Keratinocyte (primary cell): ENCODE measurements at regions not wholly inside any gene's neighbourhood (a gene's known extent, or its start where the extent isn't known, plus 50 kb on each side); places are given as distances from the start of the nearest gene placed in this dataset.

Experiments used
- DNase-seq: peaks from one replicate; pipeline ENCODE4 v3.0.0-alpha.2; 2011; ENCODE audit warnings: low read depth, missing footprints, low spot score
- FAIRE-seq: peaks from 2 replicates; lab custom pipeline; 2011; peaks lifted over from hg19 to GRCh38; lab: Jason Lieb, UNC
- H2AFZ ChIP-seq: 2 replicates; pipeline ENCODE4 v1.6.0; 2012; ENCODE audit warnings: low read length, control low read depth, inconsistent platforms; ENCODE audit not compliant: control insufficient read depth
- H3K27ac ChIP-seq: 2 replicates; pipeline ENCODE4 v1.5.1; 2011; ENCODE audit warnings: low read length; ENCODE audit not compliant: control insufficient read depth, insufficient read depth
- H3K27me3 ChIP-seq: 3 replicates; pipeline ENCODE4 v1.6.0; 2011; ENCODE audit warnings: low read length; ENCODE audit not compliant: control insufficient read depth, insufficient read depth; ENCODE audit errors: extremely low read depth
- H3K36me3 ChIP-seq, 2 experiments: 2 replicates in 1 of 2; 3 replicates in 1 of 2; pipeline ENCODE4 v1.5.1; 2011; ENCODE audit warnings: low read length in 2 of 2, mild to moderate bottlenecking in 1 of 2; ENCODE audit not compliant: control insufficient read depth in 2 of 2, insufficient read depth in 2 of 2; ENCODE audit errors: extremely low read depth in 1 of 2
- H3K4me1 ChIP-seq: 3 replicates; pipeline ENCODE4 v1.5.1; 2011; ENCODE audit warnings: low read length; ENCODE audit not compliant: control insufficient read depth, insufficient read depth; ENCODE audit errors: extremely low read depth
- H3K4me2 ChIP-seq: 3 replicates; pipeline ENCODE4 v1.6.0; 2011; ENCODE audit warnings: low read depth, low read length; ENCODE audit not compliant: control insufficient read depth, insufficient read depth; ENCODE audit errors: extremely low read depth
- H3K4me3 ChIP-seq, 3 experiments: fragments of 200-600 bp in 1 of 3; sonication (generic) in 1 of 3; 2 replicates in 2 of 3; 3 replicates in 1 of 3; pipeline ENCODE4 v1.5.1; 2011 to 2016; ENCODE audit warnings: low read length in 3 of 3, mild to moderate bottlenecking in 3 of 3, control low read depth in 2 of 3, inconsistent platforms in 1 of 3, low read depth in 1 of 3, mixed read lengths in 1 of 3, mixed run types in 1 of 3, moderate library complexity in 1 of 3; ENCODE audit not compliant: control insufficient read depth in 2 of 3, insufficient read depth in 2 of 3; ENCODE audit errors: extremely low read depth in 1 of 3
- H3K79me2 ChIP-seq: 2 replicates; pipeline ENCODE4 v1.6.0; 2012; ENCODE audit warnings: low read length; ENCODE audit not compliant: control insufficient read depth, insufficient read depth
- H3K9ac ChIP-seq: 3 replicates; pipeline ENCODE4 v1.6.0; 2011; ENCODE audit warnings: low read length; ENCODE audit not compliant: control insufficient read depth, insufficient read depth; ENCODE audit errors: extremely low read depth
- H3K9me1 ChIP-seq: 3 replicates; pipeline ENCODE4 v1.6.0; 2011; ENCODE audit warnings: low read length; ENCODE audit not compliant: control insufficient read depth, insufficient read depth; ENCODE audit errors: extremely low read depth
- H3K9me3 ChIP-seq: 2 replicates; pipeline ENCODE4 v1.5.1; 2012; ENCODE audit warnings: low read depth, low read length; ENCODE audit not compliant: control insufficient read depth
- H4K20me1 ChIP-seq: 3 replicates; pipeline ENCODE4 v1.6.0; 2011; ENCODE audit warnings: low read length; ENCODE audit not compliant: control insufficient read depth, insufficient read depth; ENCODE audit errors: extremely low read depth
- CTCF ChIP-seq, 3 experiments: IDR thresholded peaks in 1 of 3; conservative IDR thresholded peaks in 1 of 3; optimal IDR thresholded peaks in 1 of 3; 2 replicates in 2 of 3; 3 replicates in 1 of 3; pipeline versions ENCODE3 to v1.5.1; 2011; ENCODE audit warnings: low read length in 3 of 3, mild to moderate bottlenecking in 3 of 3, moderate library complexity in 2 of 3, control low read depth in 1 of 3, inconsistent platforms in 1 of 3; ENCODE audit not compliant: insufficient read depth in 2 of 3; ENCODE audit errors: extremely low read depth in 1 of 3
- EZH2 ChIP-seq: IDR thresholded peaks from one replicate; pipeline ENCODE4 v1.6.1; 2012; ENCODE audit warnings: inconsistent platforms, mild to moderate bottlenecking, low read length, moderate library complexity
- dilution Hi-C: fragments of 300-500 bp; cut with MboI; formaldehyde crosslinking; loops from one replicate; pipeline ENCODE4 v1.7.0; 2020; ENCODE audit warnings: low sequenced_read_pairs; ENCODE audit not compliant: extremely low pct_ligation_motif_present

- H3K4me2 ChIP-seq = no peak overlapping the region
- H3K4me1 ChIP-seq = no peaks in the 10 kb centered on the region
- no peaks in the 10 kb centered on the region for H3K79me2 ChIP-seq
- H2AFZ ChIP-seq = no peak overlapping the region
- H4K20me1 ChIP-seq = no peaks in the 10 kb centered on the region
- H3K27me3 ChIP-seq = no peaks in the 10 kb centered on the region
- no peak overlapping the region for H3K9ac ChIP-seq
- TF ChIP-seq CTCF (optimal IDR thresholded peaks at IDR 0.05 in 1 of 3, IDR thresholded peaks at IDR 0.05 in 1 of 3, conservative IDR thresholded peaks at IDR 0.05 in 1 of 3; ENCODE audit: extremely low read depth in 1 of 3, insufficient read depth in 2 of 3, low read length in 3 of 3) = no peak
- no peak for TF ChIP-seq EZH2
- no peaks in the 10 kb centered on the region for H3K9me1 ChIP-seq
- H3K4me3 ChIP-seq = no peak overlapping the region
- dilution Hi-C loops = no loop called here
- H3K9me3 ChIP-seq = no peaks in the 10 kb centered on the region
- DNase-seq (no peak), FAIRE-seq (no peak)
- H3K36me3 ChIP-seq = no peaks in the 10 kb centered on the region
- no peak overlapping the region for H3K27ac ChIP-seq
These were observed 362.7 kb upstream of the PROK2 start for GRCh38 chr3:72147600-72147999.

GRCh38 chr3:72145506-72146380 is 360.8 kb upstream of the PROK2 start:
- FAIRE-seq (no peak), DNase-seq (no peak)
- Histone ChIP-seq H3K27ac (no peak overlapping the region), H3K9me3 (no peaks in the 10 kb centered on the region), H3K36me3 (no peaks in the 10 kb centered on the region), H3K9me1 (no peaks in the 10 kb centered on the region), H3K4me3 (no peak overlapping the region), H3K9ac (no peak overlapping the region), H3K4me1 (no peaks in the 10 kb centered on the region), H4K20me1 (no peaks in the 10 kb centered on the region), H3K4me2 (no peak overlapping the region), H2AFZ (no peak overlapping the region), H3K79me2 (no peaks in the 10 kb centered on the region), H3K27me3 (no peaks in the 10 kb centered on the region)
- dilution Hi-C loops = no loop called here
- TF ChIP-seq EZH2 (no peak), CTCF (optimal IDR thresholded peaks at IDR 0.05 in 1 of 3, IDR thresholded peaks at IDR 0.05 in 1 of 3, conservative IDR thresholded peaks at IDR 0.05 in 1 of 3; ENCODE audit: extremely low read depth in 1 of 3, insufficient read depth in 2 of 3, low read length in 3 of 3) (no peak)
